Naive thymus-derived CD4-positive, alpha-beta T cell (primary cell): ENCODE measurements at regions not wholly inside any gene's neighbourhood (a gene's known extent, or its start where the extent isn't known, plus 50 kb on each side); places are given as distances from the start of the nearest gene placed in this dataset.

Experiments
- ATAC-seq: fragments of 150-1000 bp; cut with Tn5 transposase; 2 replicates; pipeline ENCODE4 v1.10.0; 2021; ENCODE audit warnings: mild to moderate bottlenecking, moderate library complexity
- CTCF ChIA-PET: fragments of 350-600 bp; sonication (Branson Sonifier 250); formaldehyde crosslinking; loops from one replicate; lab custom pipeline; 2021; ENCODE audit warnings: antibody characterized with exemption; lab: Charles Lee
- POLR2A ChIA-PET: fragments of 350-600 bp; sonication (Branson Sonifier 250); formaldehyde crosslinking; loops from one replicate; lab custom pipeline; 2021; ENCODE audit warnings: antibody characterized with exemption, inconsistent platforms; lab: Charles Lee
- DNase-seq, 9 donors: peaks; one replicate each; pipeline versions ENCODE4 v3.0.0 to v3.0.0-alpha.2; 2020 to 2022; ENCODE audit warnings: mixed read lengths in 1 of 9
- H3K27ac ChIP-seq: one replicate; pipeline ENCODE4 v1.7.0; 2013; ENCODE audit warnings: mild to moderate bottlenecking, low read depth, low read length, moderate library complexity
- H3K27me3 ChIP-seq, 2 donors: one replicate each; pipeline ENCODE4 v1.7.0; 2013; ENCODE audit warnings: low read length in 2 of 2, mild to moderate bottlenecking in 2 of 2, moderate library complexity in 2 of 2; ENCODE audit not compliant: control insufficient read depth in 2 of 2, insufficient read depth in 2 of 2
- H3K36me3 ChIP-seq, 3 experiments: 1 replicate in 2 of 3; 2 replicates in 1 of 3; pipeline ENCODE4 v1.7.0; 2013; ENCODE audit warnings: low read length in 3 of 3, mild to moderate bottlenecking in 3 of 3, moderate library complexity in 1 of 3; ENCODE audit not compliant: insufficient read depth in 3 of 3, control insufficient read depth in 2 of 3
- H3K4me1 ChIP-seq, 2 donors: one replicate each; pipeline ENCODE4 v1.7.0; 2013; ENCODE audit warnings: low read length in 2 of 2, mild to moderate bottlenecking in 2 of 2, moderate library complexity in 1 of 2; ENCODE audit not compliant: control insufficient read depth in 2 of 2, insufficient read depth in 2 of 2
- H3K4me3 ChIP-seq: 2 replicates; pipeline ENCODE4 v1.7.0; 2013; ENCODE audit warnings: mild to moderate bottlenecking, low read length
- H3K9me3 ChIP-seq, 3 experiments: 1 replicate in 2 of 3; 2 replicates in 1 of 3; pipeline ENCODE4 v1.7.0; 2013; ENCODE audit warnings: low read length in 3 of 3; ENCODE audit not compliant: control insufficient read depth in 2 of 3
- H3K27ac Mint-ChIP-seq, 9 donors: one replicate each; pipeline ENCODE4 v1.8.0; 2020 to 2022; ENCODE audit warnings: mixed read lengths in 9 of 9, mild to moderate bottlenecking in 8 of 9, moderate library complexity in 5 of 9, inconsistent platforms in 2 of 9
- H3K27me3 Mint-ChIP-seq, 5 donors: one replicate each; pipeline ENCODE4 v1.8.0; 2021 to 2022; ENCODE audit warnings: mixed read lengths in 5 of 5, mild to moderate bottlenecking in 1 of 5
- H3K36me3 Mint-ChIP-seq, 5 donors: one replicate each; pipeline ENCODE4 v1.8.0; 2020 to 2022; ENCODE audit warnings: mixed read lengths in 5 of 5, mild to moderate bottlenecking in 3 of 5, inconsistent platforms in 1 of 5
- H3K4me1 Mint-ChIP-seq, 7 donors: one replicate each; pipeline ENCODE4 v1.8.0; 2020 to 2022; ENCODE audit warnings: mixed read lengths in 7 of 7, mild to moderate bottlenecking in 3 of 7, inconsistent platforms in 1 of 7
- H3K4me3 Mint-ChIP-seq, 10 donors: one replicate each; pipeline ENCODE4 v1.8.0; 2020 to 2022; ENCODE audit warnings: mild to moderate bottlenecking in 10 of 10, mixed read lengths in 10 of 10, moderate library complexity in 6 of 10, inconsistent platforms in 2 of 10
- H3K9me3 Mint-ChIP-seq, 11 donors: one replicate each; pipeline ENCODE4 v1.8.0; 2020 to 2022; ENCODE audit warnings: mixed read lengths in 11 of 11, mild to moderate bottlenecking in 4 of 11, inconsistent platforms in 1 of 11, moderate library complexity in 1 of 11
- intact Hi-C, 2 donors: fragments of 100-400 bp; cut with micrococcal nuclease; formaldehyde crosslinking; loops; one replicate each; pipeline ENCODE4 v1.15.1; 2023

GRCh38 chr20:51198876-51199523 lies 176.1 kb upstream of the KCNG1 start:
- H3K4me1 Mint-ChIP-seq: no peaks in the 10 kb centered on the region
- H3K36me3 Mint-ChIP-seq: peaks cover 0 to 4% (median 0%) of the 10 kb centered on the region in 5 donors
- no peaks in the 10 kb centered on the region for H3K9me3 ChIP-seq
- POLR2A ChIA-PET: no interaction called here
- no peak overlapping the region for H3K4me3 ChIP-seq
- H3K9me3 Mint-ChIP-seq: peaks cover 0 to 4% (median 0%) of the 10 kb centered on the region in 11 donors
- no peak overlapping the region for H3K27ac ChIP-seq
- H3K36me3 ChIP-seq: no peaks in the 10 kb centered on the region
- no peak overlapping the region for H3K27ac Mint-ChIP-seq
- CTCF ChIA-PET: no interaction called here
- H3K27me3 ChIP-seq: no peaks in the 10 kb centered on the region
- peaks cover 10 to 29% (median 25%) of the 10 kb centered on the region in 5 donors for H3K27me3 Mint-ChIP-seq
- ATAC-seq (no peak), DNase-seq (no peak)
- intact Hi-C loops: no loop called here
- no peaks in the 10 kb centered on the region for H3K4me1 ChIP-seq
- H3K4me3 Mint-ChIP-seq: no peak overlapping the region

GRCh38 chr20:51198238-51198637 lies 175.3 kb upstream of the KCNG1 start:
- no peak for ATAC-seq
- Histone ChIP-seq H3K9me3 (no peaks in the 10 kb centered on the region), H3K4me1 (no peaks in the 10 kb centered on the region), H3K4me3 (no peak overlapping the region), H3K27ac (no peak overlapping the region), H3K27me3 (no peaks in the 10 kb centered on the region), H3K36me3 (no peaks in the 10 kb centered on the region)
- no peaks in the 10 kb centered on the region for H3K4me1 Mint-ChIP-seq
- no peak overlapping the region for H3K27ac Mint-ChIP-seq
- ChIA-PET POLR2A (no interaction called here), CTCF (no interaction called here)
- no peak overlapping the region for H3K4me3 Mint-ChIP-seq
- peaks cover 0 to 4% (median 0%) of the 10 kb centered on the region in 5 donors for H3K36me3 Mint-ChIP-seq
- H3K9me3 Mint-ChIP-seq: peaks cover 0 to 4% (median 0%) of the 10 kb centered on the region in 11 donors
- no peak for DNase-seq
- intact Hi-C loops: no loop called here
- peaks cover 10 to 29% (median 25%) of the 10 kb centered on the region in 5 donors for H3K27me3 Mint-ChIP-seq

- H3K9me3 ChIP-seq: no peaks in the 10 kb centered on the region
- no peak overlapping the region for H3K4me3 Mint-ChIP-seq
- no peak overlapping the region for H3K27ac Mint-ChIP-seq
- H3K36me3 Mint-ChIP-seq: peaks cover 0 to 4% (median 0%) of the 10 kb centered on the region in 5 donors
- H3K27me3 ChIP-seq: no peaks in the 10 kb centered on the region
- no peaks in the 10 kb centered on the region for H3K4me1 ChIP-seq
- no peak overlapping the region for H3K27ac ChIP-seq
- CTCF ChIA-PET: no interaction called here
- peaks cover 0 to 4% (median 0%) of the 10 kb centered on the region in 11 donors for H3K9me3 Mint-ChIP-seq
- H3K36me3 ChIP-seq: no peaks in the 10 kb centered on the region
- ATAC-seq (no peak), DNase-seq (no peak)
- H3K4me1 Mint-ChIP-seq: no peaks in the 10 kb centered on the region
- H3K27me3 Mint-ChIP-seq: peaks cover 7 to 29% (median 20%) of the 10 kb centered on the region in 5 donors
- intact Hi-C loops: no loop called here
- POLR2A ChIA-PET: no interaction called here
- no peak overlapping the region for H3K4me3 ChIP-seq
Observed at GRCh38 chr20:51196991-51197651, 174.2 kb upstream of the KCNG1 start.

- Histone ChIP-seq H3K4me1 (no peaks in the 10 kb centered on the region), H3K27ac (no peak overlapping the region), H3K27me3 (no peaks in the 10 kb centered on the region), H3K36me3 (no peaks in the 10 kb centered on the region), H3K4me3 (no peak overlapping the region), H3K9me3 (no peaks in the 10 kb centered on the region)
- ChIA-PET POLR2A (no interaction called here), CTCF (no interaction called here)
- Mint-ChIP-seq H3K4me1 (no peaks in the 10 kb centered on the region), H3K27ac (no peak overlapping the region), H3K36me3 (peaks cover 0 to 4% (median 0%) of the 10 kb centered on the region in 5 donors), H3K9me3 (peaks cover 0 to 4% (median 0%) of the 10 kb centered on the region in 11 donors), H3K4me3 (no peak overlapping the region), H3K27me3 (peaks cover 0 to 24% (median 17%) of the 10 kb centered on the region in 5 donors)
- ATAC-seq (no peak), DNase-seq (no peak)
- intact Hi-C loops: no loop called here
Observed at GRCh38 chr20:51195990-51196389, 173.1 kb upstream of the KCNG1 start.

GRCh38 chr20:51195419-51195901 lies 172.6 kb upstream of the KCNG1 start:
- ATAC-seq (no peak), DNase-seq (no peak)
- no peak overlapping the region for H3K27ac ChIP-seq
- ChIA-PET POLR2A (no interaction called here), CTCF (no interaction called here)
- H3K36me3 ChIP-seq: no peaks in the 10 kb centered on the region
- no peaks in the 10 kb centered on the region for H3K4me1 ChIP-seq
- Mint-ChIP-seq H3K27me3 (peaks cover 0 to 24% (median 14%) of the 10 kb centered on the region in 5 donors), H3K36me3 (peaks cover 0 to 4% (median 0%) of the 10 kb centered on the region in 5 donors), H3K27ac (no peak overlapping the region), H3K9me3 (peaks cover 0 to 4% (median 0%) of the 10 kb centered on the region in 11 donors), H3K4me3 (no peak overlapping the region), H3K4me1 (no peaks in the 10 kb centered on the region)
- H3K27me3 ChIP-seq: no peaks in the 10 kb centered on the region
- intact Hi-C loops: no loop called here
- H3K9me3 ChIP-seq: no peaks in the 10 kb centered on the region
- H3K4me3 ChIP-seq: no peak overlapping the region

GRCh38 chr20:51193066-51193772 lies 170.3 kb upstream of the KCNG1 start:
- no peak for ATAC-seq
- POLR2A ChIA-PET: no interaction called here
- Histone ChIP-seq H3K9me3 (no peaks in the 10 kb centered on the region), H3K36me3 (no peaks in the 10 kb centered on the region), H3K27ac (no peak overlapping the region), H3K4me1 (no peaks in the 10 kb centered on the region), H3K4me3 (no peak overlapping the region), H3K27me3 (no peaks in the 10 kb centered on the region)
- H3K9me3 Mint-ChIP-seq: peaks cover 0 to 4% (median 0%) of the 10 kb centered on the region in 11 donors
- intact Hi-C loops: no loop called here
- DNase-seq: no peak
- H3K4me1 Mint-ChIP-seq: peaks cover 0 to 2% (median 0%) of the 10 kb centered on the region in 7 donors
- H3K27me3 Mint-ChIP-seq: peaks cover 0 to 25% (median 4%) of the 10 kb centered on the region in 5 donors
- no peak overlapping the region for H3K4me3 Mint-ChIP-seq
- CTCF ChIA-PET: no interaction called here
- no peak overlapping the region for H3K27ac Mint-ChIP-seq
- H3K36me3 Mint-ChIP-seq: peaks cover 0 to 4% (median 0%) of the 10 kb centered on the region in 5 donors
